ENCODE measurements at regions not wholly inside any gene's neighbourhood (a gene's known extent, or its start where the extent isn't known, plus 50 kb on each side); places are given as distances from the start of the nearest gene placed in this dataset.

DNA sequence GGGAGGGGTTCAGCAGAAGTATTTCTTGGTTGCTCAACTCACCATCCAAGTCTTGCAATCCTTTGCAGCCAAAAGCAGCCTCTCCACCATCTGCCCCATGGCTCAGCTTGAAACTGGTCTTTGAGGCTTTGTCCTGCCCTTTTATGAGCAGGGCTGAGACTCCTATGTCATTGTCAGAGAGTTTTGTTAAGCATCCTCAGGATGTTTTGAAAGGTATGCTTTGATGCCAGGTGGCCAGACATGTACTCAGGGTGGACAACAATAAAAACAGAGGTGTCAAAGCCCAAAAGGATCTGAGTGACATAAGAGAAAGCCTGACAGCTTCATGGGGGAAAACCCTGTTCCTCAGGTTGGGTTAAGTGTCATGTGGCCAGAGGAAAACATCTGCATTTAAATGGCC, 310.5 kb downstream of the PRDM2 start:
- Histone ChIP-seq H3K36me3 (ENCODE audit: control insufficient read depth, insufficient read depth, low read length) (no peaks in the 10 kb centered on the region), H3K4me3 (ENCODE audit: low read length) (no peak overlapping the region), H3K27me3 (ENCODE audit: control insufficient read depth, insufficient read depth, low read length) (no peaks in the 10 kb centered on the region), H3K4me1 (ENCODE audit: control insufficient read depth, insufficient read depth, low read length) (no peaks in the 10 kb centered on the region), H3K9me3 (ENCODE audit: control insufficient read depth, insufficient read depth, low read length) (no peaks in the 10 kb centered on the region), H3K27ac (ENCODE audit: low read length) (no peak overlapping the region)
- TF ChIP-seq, protein P1, sequence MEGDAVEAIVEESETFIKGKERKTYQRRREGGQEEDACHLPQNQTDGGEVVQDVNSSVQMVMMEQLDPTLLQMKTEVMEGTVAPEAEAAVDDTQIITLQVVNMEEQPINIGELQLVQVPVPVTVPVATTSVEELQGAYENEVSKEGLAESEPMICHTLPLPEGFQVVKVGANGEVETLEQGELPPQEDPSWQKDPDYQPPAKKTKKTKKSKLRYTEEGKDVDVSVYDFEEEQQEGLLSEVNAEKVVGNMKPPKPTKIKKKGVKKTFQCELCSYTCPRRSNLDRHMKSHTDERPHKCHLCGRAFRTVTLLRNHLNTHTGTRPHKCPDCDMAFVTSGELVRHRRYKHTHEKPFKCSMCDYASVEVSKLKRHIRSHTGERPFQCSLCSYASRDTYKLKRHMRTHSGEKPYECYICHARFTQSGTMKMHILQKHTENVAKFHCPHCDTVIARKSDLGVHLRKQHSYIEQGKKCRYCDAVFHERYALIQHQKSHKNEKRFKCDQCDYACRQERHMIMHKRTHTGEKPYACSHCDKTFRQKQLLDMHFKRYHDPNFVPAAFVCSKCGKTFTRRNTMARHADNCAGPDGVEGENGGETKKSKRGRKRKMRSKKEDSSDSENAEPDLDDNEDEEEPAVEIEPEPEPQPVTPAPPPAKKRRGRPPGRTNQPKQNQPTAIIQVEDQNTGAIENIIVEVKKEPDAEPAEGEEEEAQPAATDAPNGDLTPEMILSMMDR (IDR thresholded peaks at IDR 0.05) = no peak
- H3K36me3 Mint-ChIP-seq = no peaks in the 10 kb centered on the region
- ATAC-seq (no peak), DNase-seq (no peak)
- intact Hi-C loops (cut with micrococcal nuclease) = no loop called here
- no peak overlapping the region for H3K4me3 Mint-ChIP-seq
- H3K9me3 Mint-ChIP-seq = no peaks in the 10 kb centered on the region
- no peak overlapping the region for H3K27ac Mint-ChIP-seq
- peaks cover 6 to 36% of the 10 kb centered on the region in 2 donors for H3K27me3 Mint-ChIP-seq (ENCODE audit: low read depth in 2 of 2)
- H3K4me1 Mint-ChIP-seq = no peaks in the 10 kb centered on the region

DNA sequence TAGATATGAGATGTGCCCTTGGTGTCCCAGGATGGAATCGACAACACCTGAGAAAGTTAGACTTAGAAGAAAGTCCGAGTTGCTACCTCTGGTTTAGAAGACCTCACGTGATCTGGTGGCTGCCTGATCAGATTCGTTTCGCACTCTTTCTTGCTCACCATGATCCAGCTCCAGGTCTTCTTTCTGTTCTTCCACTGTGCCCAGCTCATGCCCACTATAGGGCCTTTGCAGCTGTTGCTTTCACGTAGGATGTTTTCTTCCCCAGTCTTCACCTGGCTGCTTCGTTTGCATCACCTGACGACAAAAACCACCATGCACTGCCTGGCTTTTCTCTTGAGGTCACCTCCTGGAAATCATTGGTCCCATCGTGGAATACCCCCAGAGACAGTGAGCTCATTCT, 311.1 kb downstream of the PRDM2 start:
- Histone ChIP-seq H3K4me3 (ENCODE audit: low read length) (no peak overlapping the region), H3K9me3 (ENCODE audit: control insufficient read depth, insufficient read depth, low read length) (no peaks in the 10 kb centered on the region), H3K36me3 (ENCODE audit: control insufficient read depth, insufficient read depth, low read length) (no peaks in the 10 kb centered on the region), H3K27me3 (ENCODE audit: control insufficient read depth, insufficient read depth, low read length) (no peaks in the 10 kb centered on the region), H3K27ac (ENCODE audit: low read length) (no peak overlapping the region), H3K4me1 (ENCODE audit: control insufficient read depth, insufficient read depth, low read length) (no peaks in the 10 kb centered on the region)
- 75% methylated on average over 9 of the region's 9 CpGs for WGBS (ENCODE audit: insufficient coverage)
- Mint-ChIP-seq H3K4me1 (no peaks in the 10 kb centered on the region), H3K4me3 (no peak overlapping the region), H3K27ac (no peak overlapping the region), H3K27me3 (ENCODE audit: low read depth in 2 of 2) (peaks cover 8 to 36% of the 10 kb centered on the region in 2 donors), H3K9me3 (no peaks in the 10 kb centered on the region), H3K36me3 (no peaks in the 10 kb centered on the region)
- TF ChIP-seq, protein P1 (IDR thresholded peaks at IDR 0.05) = no peak
- ATAC-seq (no peak), DNase-seq (no peak)
- intact Hi-C loops (cut with micrococcal nuclease) = no loop called here

DNA sequence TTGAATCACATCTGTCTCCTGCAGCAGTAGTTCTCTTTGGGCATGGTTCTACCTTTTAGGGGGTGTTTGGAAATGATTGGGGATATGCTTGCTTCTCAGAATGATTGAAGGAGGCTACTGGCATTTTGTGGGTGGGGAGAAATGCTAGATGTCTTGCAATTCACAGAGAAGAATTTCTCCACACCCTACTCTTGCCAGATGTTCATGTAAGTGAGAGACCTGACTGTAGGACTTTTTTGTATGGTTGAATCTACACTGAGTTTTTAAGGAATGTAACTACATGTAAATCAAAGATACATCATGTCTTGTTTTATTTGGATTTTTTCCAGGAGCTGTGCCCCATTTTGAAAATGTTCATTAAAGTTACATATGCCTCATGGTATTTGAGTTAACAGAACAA, 311.9 kb downstream of the PRDM2 start:
- Mint-ChIP-seq H3K4me3 (no peak overlapping the region), H3K36me3 (no peaks in the 10 kb centered on the region), H3K4me1 (no peaks in the 10 kb centered on the region), H3K27ac (no peak overlapping the region), H3K9me3 (no peaks in the 10 kb centered on the region), H3K27me3 (ENCODE audit: low read depth in 2 of 2) (peaks cover 7 to 31% of the 10 kb centered on the region in 2 donors)
- H3K36me3 ChIP-seq (ENCODE audit: control insufficient read depth, insufficient read depth, low read length) = no peaks in the 10 kb centered on the region
- intact Hi-C loops (cut with micrococcal nuclease) = no loop called here
- ATAC-seq = no peak
- no peaks in the 10 kb centered on the region for H3K27me3 ChIP-seq (ENCODE audit: control insufficient read depth, insufficient read depth, low read length)
- TF ChIP-seq, protein P1 (IDR thresholded peaks at IDR 0.05) = no peak
- H3K4me3 ChIP-seq (ENCODE audit: low read length) = no peak overlapping the region
- no peak overlapping the region for H3K27ac ChIP-seq (ENCODE audit: low read length)
- no peak for DNase-seq
- H3K4me1 ChIP-seq (ENCODE audit: control insufficient read depth, insufficient read depth, low read length) = no peaks in the 10 kb centered on the region
- H3K9me3 ChIP-seq (ENCODE audit: control insufficient read depth, insufficient read depth, low read length) = no peaks in the 10 kb centered on the region

DNA sequence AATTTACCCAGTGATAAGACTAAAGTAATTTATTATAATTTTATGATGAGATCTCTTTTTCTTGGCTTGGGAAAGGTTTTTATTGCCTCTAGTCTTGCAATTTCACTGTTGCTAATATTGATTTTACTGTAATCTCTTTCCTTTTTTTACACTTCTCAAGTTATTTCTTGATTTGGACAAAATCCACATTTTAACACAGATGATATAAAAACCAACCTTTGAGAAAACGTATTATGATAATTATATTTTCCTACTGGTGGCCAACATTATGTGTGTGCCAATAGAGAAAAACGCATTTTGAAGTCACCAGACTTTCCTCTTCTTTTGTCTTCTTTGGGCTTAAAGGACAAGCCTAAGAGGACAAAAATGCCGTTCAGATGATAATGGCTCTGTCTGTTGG, 314.9 kb downstream of the PRDM2 start:
- Mint-ChIP-seq H3K27me3 (ENCODE audit: low read depth in 2 of 2) (peaks cover 5 to 13% of the 10 kb centered on the region in 2 donors), H3K4me3 (no peak overlapping the region), H3K36me3 (no peaks in the 10 kb centered on the region), H3K9me3 (no peaks in the 10 kb centered on the region), H3K27ac (no peak overlapping the region), H3K4me1 (no peaks in the 10 kb centered on the region)
- no peaks in the 10 kb centered on the region for H3K27me3 ChIP-seq (ENCODE audit: control insufficient read depth, insufficient read depth, low read length)
- WGBS (ENCODE audit: insufficient coverage) = 94% methylated on average over 2 of the region's 3 CpGs
- no peak overlapping the region for H3K4me3 ChIP-seq (ENCODE audit: low read length)
- no peak for ATAC-seq
- H3K27ac ChIP-seq (ENCODE audit: low read length) = no peak overlapping the region
- no peaks in the 10 kb centered on the region for H3K4me1 ChIP-seq (ENCODE audit: control insufficient read depth, insufficient read depth, low read length)
- H3K9me3 ChIP-seq (ENCODE audit: control insufficient read depth, insufficient read depth, low read length) = no peaks in the 10 kb centered on the region
- no peak for DNase-seq
- no peaks in the 10 kb centered on the region for H3K36me3 ChIP-seq (ENCODE audit: control insufficient read depth, insufficient read depth, low read length)
- TF ChIP-seq, protein P1 (IDR thresholded peaks at IDR 0.05) = no peak
- intact Hi-C loops (cut with micrococcal nuclease) = no loop called here
